SU-DHL-6 (cell line): ENCODE measurements at regions not wholly inside any gene's neighbourhood (a gene's known extent, or its start where the extent isn't known, plus 50 kb on each side); places are given as distances from the start of the nearest gene placed in this dataset.

Source experiments
- H2AFZ ChIP-seq: fragments of 200-600 bp; sonication (generic); 2 replicates; pipeline ENCODE4 v1.6.1; 2014; ENCODE audit warnings: low read depth, mild to moderate bottlenecking, moderate library complexity, mixed read lengths, antibody characterized with exemption, low read length; ENCODE audit not compliant: severe bottlenecking
- H3F3A ChIP-seq: fragments of 200-600 bp; shearing (Covaris generic); 2 replicates; pipeline ENCODE4 v1.6.0; 2016; ENCODE audit warnings: antibody characterized with exemption, mild to moderate bottlenecking; ENCODE audit not compliant: insufficient read depth
- H3K27ac ChIP-seq: fragments of 200-600 bp; sonication (generic); 2 replicates; pipeline ENCODE4 v1.5.1; 2016; ENCODE audit warnings: low read depth, mild to moderate bottlenecking, low read length, moderate library complexity, mixed read lengths
- H3K27me3 ChIP-seq: fragments of 200-600 bp; sonication (generic), shearing (Covaris generic); 2 replicates; pipeline ENCODE4 v1.6.0; 2014; ENCODE audit warnings: mild to moderate bottlenecking, low read length
- H3K36me3 ChIP-seq: fragments of 200-600 bp; sonication (generic); 2 replicates; pipeline ENCODE4 v1.6.1; 2014; ENCODE audit warnings: mild to moderate bottlenecking, low read length, mixed read lengths
- H3K4me2 ChIP-seq: fragments of 300-600, 200-600 bp; shearing (Covaris generic), sonication (generic); 2 replicates; pipeline ENCODE4 v1.6.0; 2014; ENCODE audit warnings: low read length, low read depth, mild to moderate bottlenecking; ENCODE audit not compliant: poor library complexity, severe bottlenecking
- H3K4me3 ChIP-seq: fragments of 200-600 bp; sonication (generic); 2 replicates; pipeline ENCODE4 v1.5.1; 2014; ENCODE audit warnings: antibody characterized with exemption, low read length, mild to moderate bottlenecking, mixed read lengths; ENCODE audit not compliant: insufficient read depth, poor library complexity, severe bottlenecking
- H3K79me2 ChIP-seq: fragments of 200-600 bp; sonication (generic); 2 replicates; pipeline ENCODE4 v1.6.1; 2014; ENCODE audit warnings: mild to moderate bottlenecking, low read length, moderate library complexity; ENCODE audit not compliant: insufficient read depth
- H3K9ac ChIP-seq: fragments of 200-600 bp; sonication (generic); 2 replicates; pipeline ENCODE4 v1.7.0; 2014; ENCODE audit warnings: mild to moderate bottlenecking, low read length
- H3K9me2 ChIP-seq: fragments of 200-600 bp; sonication (generic); replicated peaks from 2 replicates; pipeline ENCODE4 v1.6.1; 2014; ENCODE audit warnings: low read length; ENCODE audit not compliant: insufficient read depth
- H3K9me3 ChIP-seq: fragments of 200-600 bp; sonication (generic); 2 replicates; pipeline ENCODE4 v1.6.1; 2014; ENCODE audit warnings: low read length, mixed read lengths; ENCODE audit not compliant: insufficient read depth
- H4K20me1 ChIP-seq: fragments of 200-600 bp; sonication (generic); 2 replicates; pipeline ENCODE4 v1.6.1; 2014; ENCODE audit warnings: low read depth, mild to moderate bottlenecking, antibody characterized with exemption, low read length, moderate library complexity, mixed read lengths
- EZH2phosphoT487 ChIP-seq: fragments of 200-600 bp; sonication (generic), shearing (Covaris generic); conservative IDR thresholded peaks from 2 replicates; pipeline ENCODE4 v1.6.1; 2018; ENCODE audit warnings: mild to moderate bottlenecking, antibody characterized with exemption, low read length, moderate library complexity, mixed read lengths
- TF ChIP-seq, protein P1 (sequence below): fragments of 200-600 bp; sonication (generic); IDR thresholded peaks from one replicate; pipeline ENCODE4 v1.5.1; 2017; ENCODE audit warnings: antibody characterized with exemption, mild to moderate bottlenecking, low read length, moderate library complexity; ENCODE audit not compliant: insufficient read depth, poor library complexity, severe bottlenecking

DNA sequence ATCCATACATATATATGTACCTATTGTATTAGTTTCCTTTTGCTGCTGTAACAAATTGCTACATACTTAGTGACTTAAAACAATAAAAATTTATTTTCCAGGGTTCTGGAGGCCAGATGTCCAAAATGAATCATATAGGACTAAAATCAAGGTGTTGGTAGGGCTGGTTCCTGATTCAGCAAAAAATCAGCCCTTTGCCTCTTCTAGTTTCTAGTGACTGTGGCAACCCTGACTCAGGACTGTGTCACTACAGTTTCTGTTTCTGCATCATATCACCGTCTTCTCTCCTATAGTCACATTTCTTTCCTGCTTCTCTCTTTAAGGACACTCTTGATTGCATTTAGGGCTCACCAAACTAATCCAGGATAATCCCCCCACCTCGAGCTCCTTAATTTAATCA is 386.3 kb upstream of the TBX3 start:
- Histone ChIP-seq H4K20me1 (no peaks in the 10 kb centered on the region), H3K27me3 (no peaks in the 10 kb centered on the region), H3K9me2 (no peaks in the 10 kb centered on the region; the same call in 1 of the 2 replicates), H3K4me2 (no peak overlapping the region), H3K4me3 (no peak overlapping the region), H3K79me2 (no peaks in the 10 kb centered on the region), H3K9me3 (no peaks in the 10 kb centered on the region), H3K9ac (no peak overlapping the region), H3K27ac (no peak overlapping the region), H2AFZ (no peak overlapping the region), H3F3A (no peaks in the 10 kb centered on the region), H3K36me3 (no peaks in the 10 kb centered on the region)
- TF ChIP-seq, protein P1, sequence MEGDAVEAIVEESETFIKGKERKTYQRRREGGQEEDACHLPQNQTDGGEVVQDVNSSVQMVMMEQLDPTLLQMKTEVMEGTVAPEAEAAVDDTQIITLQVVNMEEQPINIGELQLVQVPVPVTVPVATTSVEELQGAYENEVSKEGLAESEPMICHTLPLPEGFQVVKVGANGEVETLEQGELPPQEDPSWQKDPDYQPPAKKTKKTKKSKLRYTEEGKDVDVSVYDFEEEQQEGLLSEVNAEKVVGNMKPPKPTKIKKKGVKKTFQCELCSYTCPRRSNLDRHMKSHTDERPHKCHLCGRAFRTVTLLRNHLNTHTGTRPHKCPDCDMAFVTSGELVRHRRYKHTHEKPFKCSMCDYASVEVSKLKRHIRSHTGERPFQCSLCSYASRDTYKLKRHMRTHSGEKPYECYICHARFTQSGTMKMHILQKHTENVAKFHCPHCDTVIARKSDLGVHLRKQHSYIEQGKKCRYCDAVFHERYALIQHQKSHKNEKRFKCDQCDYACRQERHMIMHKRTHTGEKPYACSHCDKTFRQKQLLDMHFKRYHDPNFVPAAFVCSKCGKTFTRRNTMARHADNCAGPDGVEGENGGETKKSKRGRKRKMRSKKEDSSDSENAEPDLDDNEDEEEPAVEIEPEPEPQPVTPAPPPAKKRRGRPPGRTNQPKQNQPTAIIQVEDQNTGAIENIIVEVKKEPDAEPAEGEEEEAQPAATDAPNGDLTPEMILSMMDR = no peak
- no peak for TF ChIP-seq EZH2phosphoT487

DNA sequence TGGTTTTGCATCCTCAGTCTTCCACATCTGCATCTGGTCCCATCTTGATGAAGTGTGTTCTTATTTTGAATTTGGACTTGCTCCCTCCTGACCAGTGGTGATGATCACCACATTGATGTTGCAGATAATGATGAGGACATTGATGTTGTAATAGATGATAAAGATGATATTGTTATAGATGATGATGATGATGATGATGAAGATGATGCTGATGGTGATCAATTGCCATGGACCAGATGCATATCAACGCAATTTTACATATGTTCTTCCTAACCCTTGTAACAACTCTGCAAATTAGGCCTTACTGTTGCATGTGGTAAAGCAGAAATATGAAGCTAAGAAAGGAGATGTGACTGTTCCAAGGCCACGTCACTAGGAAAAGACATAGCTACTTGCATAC is 380.3 kb upstream of the TBX3 start:
- H4K20me1 ChIP-seq = no peaks in the 10 kb centered on the region
- H2AFZ ChIP-seq = no peak overlapping the region
- H3K4me2 ChIP-seq = no peak overlapping the region
- no peaks in the 10 kb centered on the region for H3K36me3 ChIP-seq
- no peak for TF ChIP-seq EZH2phosphoT487
- TF ChIP-seq, protein P1 = no peak
- no peak overlapping the region for H3K4me3 ChIP-seq
- no peaks in the 10 kb centered on the region for H3K9me2 ChIP-seq
- no peaks in the 10 kb centered on the region for H3K79me2 ChIP-seq
- no peak overlapping the region for H3K27ac ChIP-seq
- no peaks in the 10 kb centered on the region for H3K27me3 ChIP-seq
- no peak overlapping the region for H3K9ac ChIP-seq
- H3K9me3 ChIP-seq = no peaks in the 10 kb centered on the region
- no peaks in the 10 kb centered on the region for H3F3A ChIP-seq

DNA sequence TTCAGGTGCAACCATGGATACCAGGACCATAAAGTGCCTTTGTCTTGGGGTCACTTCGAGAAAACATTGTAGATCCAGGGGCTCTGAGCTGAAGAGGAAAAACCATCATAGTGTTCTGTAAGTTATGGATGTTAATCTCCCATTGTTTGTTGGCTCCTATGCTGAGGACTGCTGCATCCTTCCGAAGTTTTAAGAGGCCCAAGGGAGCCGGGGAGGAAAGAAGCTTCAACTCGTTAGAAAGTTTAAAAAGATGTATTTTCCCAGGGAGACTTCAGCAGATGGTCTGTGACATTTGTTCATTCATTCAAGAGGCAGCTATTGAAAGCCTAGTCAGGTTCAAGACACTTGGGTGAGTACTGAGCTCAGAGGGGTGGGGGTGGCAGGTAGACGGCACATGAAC is 378.8 kb upstream of the TBX3 start:
- Histone ChIP-seq H2AFZ (no peak overlapping the region), H3K79me2 (no peaks in the 10 kb centered on the region), H3K36me3 (no peaks in the 10 kb centered on the region), H3K27ac (no peak overlapping the region), H3K27me3 (no peaks in the 10 kb centered on the region), H3K9me3 (no peaks in the 10 kb centered on the region), H3F3A (no peaks in the 10 kb centered on the region), H3K4me2 (no peak overlapping the region), H3K9ac (no peak overlapping the region), H4K20me1 (no peaks in the 10 kb centered on the region), H3K4me3 (no peak overlapping the region), H3K9me2 (no peaks in the 10 kb centered on the region)
- TF ChIP-seq EZH2phosphoT487 = no peak
- TF ChIP-seq, protein P1 = no peak
